ENCODE measurements at regions not wholly inside any gene's neighbourhood (a gene's known extent, or its start where the extent isn't known, plus 50 kb on each side); places are given as distances from the start of the nearest gene placed in this dataset.

- DNase-seq (ENCODE audit: low read depth): no peak
These were observed 488.8 kb upstream of the MKI67 start for GRCh38 chr10:128614802-128615553.

- DNase-seq (ENCODE audit: low read depth): no peak
These were observed 491.3 kb upstream of the MKI67 start for GRCh38 chr10:128617532-128617931.

- no peak for DNase-seq (ENCODE audit: low read depth)
These were observed 496.5 kb upstream of the MKI67 start for GRCh38 chr10:128622706-128623105.

GRCh38 chr10:128623776-128624175 is 497.6 kb upstream of the MKI67 start:
- DNase-seq (ENCODE audit: low read depth): no peak

GRCh38 chr10:128624656-128625530 is 498.7 kb upstream of the MKI67 start:
- no peak for DNase-seq (ENCODE audit: low read depth)

- no peak for DNase-seq (ENCODE audit: low read depth)
These were observed 499.7 kb upstream of the MKI67 start for GRCh38 chr10:128625926-128626325.

GRCh38 chr10:128626397-128627000 is 500.3 kb upstream of the MKI67 start:
- DNase-seq (ENCODE audit: low read depth): no peak

GRCh38 chr10:128627811-128628210 is 501.6 kb upstream of the MKI67 start:
- no peak for DNase-seq (ENCODE audit: low read depth)

GRCh38 chr10:128628252-128628651 is 502.0 kb upstream of the MKI67 start:
- DNase-seq (ENCODE audit: low read depth): no peak

- peak; percentile 9 for DNase-seq (ENCODE audit: low read depth)
These were observed 503.2 kb upstream of the MKI67 start for GRCh38 chr10:128629111-128630096.

GRCh38 chr10:128630787-128631252 is 504.6 kb upstream of the MKI67 start:
- DNase-seq (ENCODE audit: low read depth): no peak

GRCh38 chr10:128631801-128632241 is 505.6 kb upstream of the MKI67 start:
- peak; percentile 14 for DNase-seq (ENCODE audit: low read depth)

GRCh38 chr10:128632694-128633093 is 506.5 kb upstream of the MKI67 start:
- DNase-seq (ENCODE audit: low read depth): no peak

- DNase-seq (ENCODE audit: low read depth): no peak
These were observed 507.8 kb upstream of the MKI67 start for GRCh38 chr10:128633864-128634540.

- DNase-seq (ENCODE audit: low read depth): no peak
These were observed 515.8 kb upstream of the MKI67 start for GRCh38 chr10:128642023-128642422.

- DNase-seq (ENCODE audit: low read depth): no peak
These were observed 516.3 kb upstream of the MKI67 start for GRCh38 chr10:128642502-128642901.

GRCh38 chr10:128643658-128644057 is 517.4 kb upstream of the MKI67 start:
- no peak for DNase-seq (ENCODE audit: low read depth)

- DNase-seq (ENCODE audit: low read depth): no peak
These were observed 519.3 kb upstream of the MKI67 start for GRCh38 chr10:128645486-128645885.

GRCh38 chr10:128646956-128647355 is 520.7 kb upstream of the MKI67 start:
- DNase-seq (ENCODE audit: low read depth): no peak

GRCh38 chr10:128657548-128657947 is 531.3 kb upstream of the MKI67 start:
- no peak for DNase-seq (ENCODE audit: low read depth)

- DNase-seq (ENCODE audit: low read depth): no peak
These were observed 534.5 kb upstream of the MKI67 start for GRCh38 chr10:128660726-128661125.
